ENCODE measurements at regions not wholly inside any gene's neighbourhood (a gene's known extent, or its start where the extent isn't known, plus 50 kb on each side); places are given as distances from the start of the nearest gene placed in this dataset.

GRCh38 chr10:81814842-81815241 is 60.2 kb upstream of the NRG3 start:
- WGBS (ENCODE audit: low lambda C conversion rate, missing lambda C conversion rate): 87% methylated on average over 2 of the region's 2 CpGs
- Histone ChIP-seq H3K36me3 (replicated peaks; ENCODE audit: insufficient read depth, low read depth) (no peaks in the 10 kb centered on the region), H3K27ac (no peak overlapping the region), H3K79me2 (no peaks in the 10 kb centered on the region), H3K9me3 (ENCODE audit: low read depth) (no peaks in the 10 kb centered on the region), H3K27me3 (no peaks in the 10 kb centered on the region), H3K4me2 (no peak overlapping the region), H3K9me2 (replicated peaks; ENCODE audit: insufficient read depth) (no peaks in the 10 kb centered on the region), H4K20me1 (ENCODE audit: insufficient read depth, poor library complexity, severe bottlenecking) (no peaks in the 10 kb centered on the region), H2AFZ (no peak overlapping the region), H3K4me1 (ENCODE audit: insufficient read depth) (no peaks in the 10 kb centered on the region), H3K4me3 (no peak overlapping the region)
- TF ChIP-seq EZH2phosphoT487 (IDR thresholded peaks at IDR 0.05; ENCODE audit: low read depth, severe bottlenecking, unreplicated experiment) (no peak), EZH2 (IDR thresholded peaks at IDR 0.05; ENCODE audit: borderline replicate concordance) (no peak)
- TF ChIP-seq, protein P1, sequence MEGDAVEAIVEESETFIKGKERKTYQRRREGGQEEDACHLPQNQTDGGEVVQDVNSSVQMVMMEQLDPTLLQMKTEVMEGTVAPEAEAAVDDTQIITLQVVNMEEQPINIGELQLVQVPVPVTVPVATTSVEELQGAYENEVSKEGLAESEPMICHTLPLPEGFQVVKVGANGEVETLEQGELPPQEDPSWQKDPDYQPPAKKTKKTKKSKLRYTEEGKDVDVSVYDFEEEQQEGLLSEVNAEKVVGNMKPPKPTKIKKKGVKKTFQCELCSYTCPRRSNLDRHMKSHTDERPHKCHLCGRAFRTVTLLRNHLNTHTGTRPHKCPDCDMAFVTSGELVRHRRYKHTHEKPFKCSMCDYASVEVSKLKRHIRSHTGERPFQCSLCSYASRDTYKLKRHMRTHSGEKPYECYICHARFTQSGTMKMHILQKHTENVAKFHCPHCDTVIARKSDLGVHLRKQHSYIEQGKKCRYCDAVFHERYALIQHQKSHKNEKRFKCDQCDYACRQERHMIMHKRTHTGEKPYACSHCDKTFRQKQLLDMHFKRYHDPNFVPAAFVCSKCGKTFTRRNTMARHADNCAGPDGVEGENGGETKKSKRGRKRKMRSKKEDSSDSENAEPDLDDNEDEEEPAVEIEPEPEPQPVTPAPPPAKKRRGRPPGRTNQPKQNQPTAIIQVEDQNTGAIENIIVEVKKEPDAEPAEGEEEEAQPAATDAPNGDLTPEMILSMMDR (IDR thresholded peaks at IDR 0.05; ENCODE audit: poor library complexity): no peak
- DNase-seq (ENCODE audit: low spot score): no peak

DNA sequence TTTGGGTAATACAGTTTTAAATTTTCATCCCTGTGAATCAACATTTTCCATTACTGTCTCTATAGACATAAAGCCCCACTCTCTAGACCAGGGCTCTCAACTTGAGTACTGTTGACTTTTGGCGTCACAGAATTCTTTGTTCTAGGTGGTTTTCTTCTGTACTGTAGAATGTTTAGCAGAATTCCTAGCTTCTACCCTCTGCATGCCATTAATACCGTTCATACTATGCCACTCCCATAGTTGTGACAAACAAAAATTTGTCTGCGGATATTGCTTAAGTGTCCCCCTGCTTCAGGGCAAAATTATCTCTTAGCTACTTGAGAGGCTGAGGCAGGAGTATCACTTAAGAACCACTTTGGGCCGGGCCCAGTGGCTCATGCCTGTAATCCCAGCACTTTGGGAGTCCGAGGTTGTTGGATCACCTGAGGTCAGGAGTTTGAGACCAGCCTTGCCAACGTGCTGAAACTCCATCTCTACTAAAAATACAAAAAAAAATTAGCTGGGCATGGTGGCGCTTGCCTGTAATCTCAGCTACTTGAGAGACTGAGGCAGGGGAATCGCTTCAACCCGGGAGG is 57.3 kb upstream of the NRG3 start:
- H3K27ac ChIP-seq: no peak overlapping the region
- H3K4me3 ChIP-seq: no peak overlapping the region
- no peaks in the 10 kb centered on the region for H3K79me2 ChIP-seq
- WGBS (ENCODE audit: low lambda C conversion rate, missing lambda C conversion rate): 85% methylated on average over 9 of the region's 9 CpGs
- no peaks in the 10 kb centered on the region for H3K9me2 ChIP-seq (replicated peaks; ENCODE audit: insufficient read depth)
- H2AFZ ChIP-seq: no peak overlapping the region
- no peaks in the 10 kb centered on the region for H3K36me3 ChIP-seq (replicated peaks; ENCODE audit: insufficient read depth, low read depth)
- no peaks in the 10 kb centered on the region for H3K27me3 ChIP-seq
- H3K4me2 ChIP-seq: no peak overlapping the region
- DNase-seq (ENCODE audit: low spot score): no peak
- no peaks in the 10 kb centered on the region for H3K4me1 ChIP-seq (ENCODE audit: insufficient read depth)
- H3K9me3 ChIP-seq (ENCODE audit: low read depth): no peaks in the 10 kb centered on the region
- no peaks in the 10 kb centered on the region for H4K20me1 ChIP-seq (ENCODE audit: insufficient read depth, poor library complexity, severe bottlenecking)
- TF ChIP-seq EZH2phosphoT487 (IDR thresholded peaks at IDR 0.05; ENCODE audit: low read depth, severe bottlenecking, unreplicated experiment): no peak
- TF ChIP-seq, protein P1 (IDR thresholded peaks at IDR 0.05; ENCODE audit: poor library complexity): no peak
- no peak for TF ChIP-seq EZH2 (IDR thresholded peaks at IDR 0.05; ENCODE audit: borderline replicate concordance)

- Histone ChIP-seq H4K20me1 (ENCODE audit: insufficient read depth, poor library complexity, severe bottlenecking) (no peaks in the 10 kb centered on the region), H3K27ac (no peak overlapping the region), H3K4me3 (no peak overlapping the region), H3K36me3 (replicated peaks; ENCODE audit: insufficient read depth, low read depth) (no peaks in the 10 kb centered on the region), H2AFZ (no peak overlapping the region), H3K9me3 (ENCODE audit: low read depth) (no peaks in the 10 kb centered on the region), H3K27me3 (no peaks in the 10 kb centered on the region), H3K4me2 (no peak overlapping the region), H3K4me1 (ENCODE audit: insufficient read depth) (no peaks in the 10 kb centered on the region), H3K9me2 (replicated peaks; ENCODE audit: insufficient read depth) (no peaks in the 10 kb centered on the region), H3K79me2 (no peaks in the 10 kb centered on the region)
- DNase-seq (ENCODE audit: low spot score): peak; percentile 48
- WGBS (ENCODE audit: low lambda C conversion rate, missing lambda C conversion rate): 6% methylated on average over 1 of the region's 1 CpG
- TF ChIP-seq, protein P1 (IDR thresholded peaks at IDR 0.05; ENCODE audit: poor library complexity): peak; percentile 52
- no peak for TF ChIP-seq EZH2phosphoT487 (IDR thresholded peaks at IDR 0.05; ENCODE audit: low read depth, severe bottlenecking, unreplicated experiment)
These were observed 54.6 kb upstream of the NRG3 start for GRCh38 chr10:81820418-81820817.
